Heart left ventricle (tissue), 13 donors: ENCODE measurements at regions not wholly inside any gene's neighbourhood (a gene's known extent, or its start where the extent isn't known, plus 50 kb on each side); places are given as distances from the start of the nearest gene placed in this dataset.
"Not testable (repeated sequence)": the region's sequence is repeated elsewhere in the genome, so short reads cannot be mapped to it uniquely, and the experiment has no call there.

Experiments used
- POLR2A ChIP-seq, 2 donors: fragments of 450-650 bp; IDR thresholded peaks; one replicate each; pipeline ENCODE4 v1.6.1; 2017; ENCODE audit warnings: antibody characterized with exemption in 2 of 2, mild to moderate bottlenecking in 2 of 2, moderate library complexity in 2 of 2
- TF ChIP-seq, protein P1 (sequence below), 12 donors: fragments of 200-600 bp; sonication (generic) in 4 of 12; IDR thresholded peaks; one replicate each; pipeline versions ENCODE4 v1.5.0 to v1.8.0; 2018 to 2022; ENCODE audit warnings: antibody characterized with exemption in 12 of 12, mild to moderate bottlenecking in 5 of 12
- donor health status: ischemic (EF 13 %, LVEDD 7.1; RV severe dilation, severe dysfunction).
- donor health status: DM: no; HTN: yes; CAD: no.
- donor health status: DM: no; HTN: no; CAD: no.
- donor health status: ischemic (EF 25% LVEDD 6.9; RV normal size, moderate dysfunction).
- donor health status: ischemic (EF 25% LVEDD 5.7; RV mildly dilated, moderate dysfunction).
- donor health status: ischemic (EF 35%, LVEDD 5.7; RV mildly dilated, moderate dysfunction).
- donor health status: nonischemic (EF 11% LVEDD 7.7; RV severe dilation, severe dysfunction).
- donor health status: DM: yes; HTN: yes; CAD: no.
- donor health status: PGD.
- donor health status: ischemic (EF 29% LVEDD 5.4; RV normal size, mild dysfunction).
- donor health status: nonischemic (EF 23%, LVEDD 6.1; RV moderate dilation, normal function).

DNA sequence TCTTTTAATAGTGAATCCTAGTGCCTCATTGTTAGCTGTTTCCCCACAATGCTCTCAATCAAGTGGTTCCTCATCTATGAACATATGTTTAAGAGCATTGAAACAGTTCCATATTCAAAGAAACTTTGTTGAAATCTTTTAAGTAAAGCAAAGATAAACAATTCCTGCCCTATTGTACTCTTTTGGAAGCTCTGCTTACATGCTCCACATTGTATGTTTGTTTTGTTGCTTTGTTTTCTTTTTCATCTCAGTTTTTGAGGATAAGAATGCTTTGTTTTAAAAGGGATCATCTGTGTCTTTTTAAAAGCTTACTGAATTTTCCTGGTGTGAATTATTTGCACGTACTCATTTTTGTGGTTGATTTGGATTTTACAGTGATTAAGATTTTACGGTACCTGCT is 132.2 kb upstream of the MARCKS start:
- not testable (repeated sequence) for TF ChIP-seq POLR2A (IDR thresholded peaks at IDR 0.05)
- TF ChIP-seq, protein P1, sequence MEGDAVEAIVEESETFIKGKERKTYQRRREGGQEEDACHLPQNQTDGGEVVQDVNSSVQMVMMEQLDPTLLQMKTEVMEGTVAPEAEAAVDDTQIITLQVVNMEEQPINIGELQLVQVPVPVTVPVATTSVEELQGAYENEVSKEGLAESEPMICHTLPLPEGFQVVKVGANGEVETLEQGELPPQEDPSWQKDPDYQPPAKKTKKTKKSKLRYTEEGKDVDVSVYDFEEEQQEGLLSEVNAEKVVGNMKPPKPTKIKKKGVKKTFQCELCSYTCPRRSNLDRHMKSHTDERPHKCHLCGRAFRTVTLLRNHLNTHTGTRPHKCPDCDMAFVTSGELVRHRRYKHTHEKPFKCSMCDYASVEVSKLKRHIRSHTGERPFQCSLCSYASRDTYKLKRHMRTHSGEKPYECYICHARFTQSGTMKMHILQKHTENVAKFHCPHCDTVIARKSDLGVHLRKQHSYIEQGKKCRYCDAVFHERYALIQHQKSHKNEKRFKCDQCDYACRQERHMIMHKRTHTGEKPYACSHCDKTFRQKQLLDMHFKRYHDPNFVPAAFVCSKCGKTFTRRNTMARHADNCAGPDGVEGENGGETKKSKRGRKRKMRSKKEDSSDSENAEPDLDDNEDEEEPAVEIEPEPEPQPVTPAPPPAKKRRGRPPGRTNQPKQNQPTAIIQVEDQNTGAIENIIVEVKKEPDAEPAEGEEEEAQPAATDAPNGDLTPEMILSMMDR (IDR thresholded peaks at IDR 0.05): not testable (repeated sequence)
